Keratinocyte (primary cell): ENCODE measurements at regions not wholly inside any gene's neighbourhood (a gene's known extent, or its start where the extent isn't known, plus 50 kb on each side); places are given as distances from the start of the nearest gene placed in this dataset.

Source experiments
- CTCF ChIP-seq, 3 experiments: IDR thresholded peaks in 1 of 3; conservative IDR thresholded peaks in 1 of 3; optimal IDR thresholded peaks in 1 of 3; 2 replicates in 2 of 3; 3 replicates in 1 of 3; pipeline versions ENCODE3 to v1.5.1; 2011; ENCODE audit warnings: low read length in 3 of 3, mild to moderate bottlenecking in 3 of 3, moderate library complexity in 2 of 3, control low read depth in 1 of 3, inconsistent platforms in 1 of 3; ENCODE audit not compliant: insufficient read depth in 2 of 3; ENCODE audit errors: extremely low read depth in 1 of 3
- EZH2 ChIP-seq: IDR thresholded peaks from one replicate; pipeline ENCODE4 v1.6.1; 2012; ENCODE audit warnings: inconsistent platforms, mild to moderate bottlenecking, low read length, moderate library complexity

GRCh38 chr4:24094726-24095125, 204.9 kb upstream of the PPARGC1A start:
- TF ChIP-seq EZH2: no peak
- TF ChIP-seq CTCF (optimal IDR thresholded peaks at IDR 0.05 in 1 of 3, IDR thresholded peaks at IDR 0.05 in 1 of 3, conservative IDR thresholded peaks at IDR 0.05 in 1 of 3; ENCODE audit: extremely low read depth in 1 of 3, insufficient read depth in 2 of 3, low read length in 3 of 3): no peak
